Superior temporal gyrus (tissue), 1 donor: ENCODE measurements at regions not wholly inside any gene's neighbourhood (a gene's known extent, or its start where the extent isn't known, plus 50 kb on each side); places are given as distances from the start of the nearest gene placed in this dataset.

Source experiments
- DNase-seq: peaks from one replicate; pipeline ENCODE4 v3.0.0-alpha.2; 2016; ENCODE audit errors: extremely low spot score

DNA sequence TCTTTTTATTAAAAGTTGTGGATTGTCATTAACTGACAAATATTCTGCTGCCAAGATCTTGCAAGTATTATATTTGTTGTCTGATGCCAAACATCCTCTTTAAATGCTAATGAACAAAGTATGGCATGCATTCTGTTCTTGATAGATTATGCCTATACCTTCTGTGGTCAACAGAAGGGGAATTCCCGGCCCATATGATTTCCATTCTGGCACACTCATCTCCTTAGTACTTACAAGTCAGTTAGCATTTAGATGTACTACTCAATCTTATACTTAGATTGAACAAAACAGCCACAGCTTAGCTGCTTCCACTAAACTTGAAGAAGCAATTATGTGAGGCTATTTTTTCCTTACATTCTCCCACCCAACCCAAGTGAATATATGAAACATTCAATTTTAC, 246.1 kb upstream of the DACH1 start:
- no peak for DNase-seq

DNA sequence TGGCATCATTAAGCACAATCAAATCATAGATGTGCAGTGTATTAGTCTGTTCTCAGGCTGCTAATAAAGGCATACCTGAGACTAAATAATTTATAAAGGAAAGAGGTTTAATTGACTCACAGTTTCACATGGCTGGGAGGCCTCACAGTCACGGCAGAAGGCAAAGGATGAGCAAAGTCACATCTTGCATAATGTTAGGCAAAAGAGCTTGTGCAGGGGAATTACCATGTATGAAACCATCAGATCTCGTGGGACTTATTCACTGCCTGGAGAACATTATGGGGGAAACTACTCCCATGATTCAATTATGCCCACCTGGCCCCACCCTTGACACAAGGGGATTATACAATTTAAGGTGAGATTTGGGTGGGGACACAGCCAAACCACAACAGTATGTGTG, 245.2 kb upstream of the DACH1 start:
- no peak for DNase-seq

DNA sequence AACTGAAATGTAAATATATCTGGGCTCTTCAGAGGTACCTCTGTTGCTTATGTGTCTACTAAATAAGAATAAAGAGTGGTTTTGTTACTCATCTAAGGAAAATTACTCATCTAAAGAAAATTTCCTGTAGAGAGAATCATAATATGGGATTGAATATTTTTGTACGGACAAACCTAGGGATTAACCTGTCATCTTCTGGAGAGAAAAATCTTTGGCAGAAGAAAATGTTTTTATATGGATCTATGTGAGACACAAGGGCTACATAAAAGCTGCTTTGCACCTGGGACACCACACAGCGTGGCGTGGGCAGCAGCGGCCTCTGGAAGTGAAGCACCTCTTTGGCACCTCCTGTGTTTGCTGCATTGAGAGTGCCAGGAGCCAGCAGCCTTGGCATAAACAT, 242.9 kb upstream of the DACH1 start:
- DNase-seq = no peak

DNA sequence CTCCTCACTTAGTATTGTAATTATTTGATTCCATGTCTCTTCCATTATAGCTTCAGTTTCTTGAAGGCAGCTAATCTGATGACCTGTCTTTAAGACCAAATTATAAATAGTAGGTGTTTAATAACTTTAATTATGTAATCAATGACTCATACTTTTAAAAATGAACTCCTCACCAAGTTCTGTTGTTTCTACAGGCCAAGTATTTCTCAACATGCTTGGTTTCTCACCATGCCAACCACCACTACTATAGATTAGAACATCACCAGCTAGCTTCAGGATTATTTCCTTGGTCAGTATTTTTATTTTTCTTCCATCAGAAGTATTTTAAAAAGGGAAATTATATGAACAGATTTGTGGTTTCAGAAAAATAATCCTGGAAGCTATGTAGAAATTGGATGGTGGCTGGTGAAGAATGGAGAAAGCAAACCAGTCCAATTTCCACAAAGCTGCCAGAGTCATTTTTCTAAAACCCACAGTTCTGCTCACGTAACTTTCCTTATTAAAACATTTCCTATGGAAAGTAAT, 237.7 kb upstream of the DACH1 start:
- no peak for DNase-seq

DNA sequence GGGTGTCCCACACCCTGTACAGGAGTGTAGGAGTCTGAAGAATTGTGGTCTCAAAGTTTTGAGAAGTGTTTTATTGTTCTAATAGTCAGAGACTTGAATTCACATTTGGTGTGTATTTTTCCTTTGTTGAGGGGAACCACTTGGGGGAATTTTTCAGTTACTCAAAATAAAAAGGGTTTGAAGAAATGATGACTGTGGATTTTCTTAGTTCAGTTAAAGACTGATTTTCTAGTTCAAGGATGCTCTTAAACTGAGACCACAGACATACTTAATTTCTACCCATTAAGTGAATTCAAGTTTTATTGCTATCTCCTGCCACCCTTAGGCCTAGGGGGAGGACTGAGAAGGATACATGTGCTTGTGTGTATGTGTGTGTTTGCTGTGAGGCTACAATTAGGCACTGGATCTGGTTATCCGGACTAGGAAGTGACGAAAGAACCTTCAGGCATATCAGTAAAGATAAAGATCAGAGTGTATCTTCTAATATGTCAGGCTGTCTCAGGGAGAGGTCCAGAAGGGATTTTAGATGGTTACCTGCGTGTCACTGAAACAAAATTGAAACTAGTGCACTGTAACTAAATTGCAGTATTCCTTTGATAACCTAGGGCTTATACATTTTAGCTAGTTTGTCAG, 234.9 kb upstream of the DACH1 start:
- DNase-seq = no peak

DNA sequence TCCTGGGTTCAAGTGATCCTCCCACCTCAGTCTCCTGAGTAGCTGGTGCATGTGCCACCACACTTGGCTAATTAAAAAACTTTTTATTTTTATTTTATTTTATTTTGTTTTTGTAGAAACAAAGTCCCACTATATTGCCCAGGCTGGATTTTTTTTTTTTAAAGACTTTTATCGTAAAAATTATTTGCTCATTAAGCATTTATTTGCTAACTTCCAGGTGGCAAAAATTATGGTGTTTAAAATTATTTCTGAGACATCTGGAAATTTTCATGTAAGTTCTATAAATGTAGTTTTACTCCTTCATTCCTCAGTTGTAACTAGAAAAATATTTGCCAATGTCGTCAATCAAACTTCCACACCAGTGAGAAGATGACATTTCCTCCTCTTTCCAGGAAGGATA, 233.3 kb upstream of the DACH1 start:
- DNase-seq = no peak

DNA sequence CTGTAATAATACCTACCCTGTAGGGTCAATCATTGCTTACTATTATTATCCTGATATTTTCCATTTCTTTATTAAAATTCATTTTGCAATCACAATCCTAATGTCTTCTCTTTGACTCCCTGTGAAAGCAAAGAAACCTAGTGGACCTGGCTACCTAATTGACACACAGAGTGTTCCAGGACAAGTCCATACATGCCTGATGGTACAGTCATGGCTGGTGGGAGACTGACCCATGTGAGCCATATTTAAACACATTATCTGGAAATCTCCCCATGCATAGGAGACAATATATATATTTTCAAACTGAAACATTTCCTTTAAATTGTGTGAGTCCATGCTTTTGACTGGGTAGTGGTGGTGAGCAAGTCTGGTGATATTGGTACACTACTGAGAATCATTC, 230.6 kb upstream of the DACH1 start:
- DNase-seq = no peak

DNA sequence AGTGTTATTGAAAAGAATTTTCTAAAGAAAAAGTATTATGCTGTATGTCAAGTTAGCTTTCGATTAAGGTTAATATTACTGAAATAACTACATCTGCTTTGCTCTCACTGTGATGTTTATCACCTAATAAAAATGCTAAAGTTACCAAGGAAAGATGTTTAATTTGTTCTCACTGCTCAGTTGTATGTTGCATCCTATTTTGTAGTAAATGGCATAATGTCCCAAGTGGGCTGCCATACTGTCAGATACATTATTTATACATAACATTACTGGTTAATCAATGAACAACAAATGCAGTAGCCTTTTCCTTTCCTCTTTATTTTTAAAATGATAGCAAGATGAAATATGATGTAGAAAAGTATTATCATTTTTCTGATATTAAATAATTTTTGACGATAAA, 226.3 kb upstream of the DACH1 start:
- no peak for DNase-seq

DNA sequence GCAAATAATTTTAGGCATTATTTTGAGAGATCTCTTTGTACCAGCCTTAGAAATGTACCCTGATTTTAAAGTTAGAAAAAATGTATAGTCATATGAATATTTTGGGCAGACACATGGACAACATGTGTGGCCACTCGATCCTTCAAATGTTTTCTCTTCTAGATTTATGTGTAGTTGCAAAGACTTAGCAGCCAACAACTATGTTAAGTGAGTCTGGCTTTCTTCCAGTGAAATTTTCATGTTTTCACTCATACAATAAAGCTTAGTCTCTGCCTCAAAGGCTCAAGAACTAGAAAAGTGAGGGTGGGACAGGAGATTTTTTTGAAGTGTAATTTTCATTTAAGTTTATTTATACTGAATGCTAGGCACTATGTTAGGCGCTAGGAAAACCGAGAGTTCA, 207.7 kb upstream of the DACH1 start:
- no peak for DNase-seq

DNA sequence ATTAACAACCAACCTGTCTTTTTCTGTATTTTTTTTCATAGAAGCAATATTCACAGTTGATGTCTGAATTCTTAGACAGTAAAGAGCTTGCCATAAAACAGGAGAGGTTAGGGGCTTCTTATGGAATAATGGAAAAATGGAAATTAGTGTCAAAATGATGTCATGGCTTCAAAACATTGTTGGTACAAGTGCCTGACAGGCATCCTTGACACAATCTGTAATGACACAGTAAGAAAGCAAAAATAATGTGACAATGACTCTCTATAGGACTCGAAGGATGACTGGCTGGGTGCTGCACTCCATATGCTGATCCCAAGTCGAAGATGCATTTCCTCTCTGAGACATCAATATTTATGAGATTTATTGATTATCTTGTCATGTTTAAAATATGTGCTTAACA, 205.3 kb upstream of the DACH1 start:
- no peak for DNase-seq

DNA sequence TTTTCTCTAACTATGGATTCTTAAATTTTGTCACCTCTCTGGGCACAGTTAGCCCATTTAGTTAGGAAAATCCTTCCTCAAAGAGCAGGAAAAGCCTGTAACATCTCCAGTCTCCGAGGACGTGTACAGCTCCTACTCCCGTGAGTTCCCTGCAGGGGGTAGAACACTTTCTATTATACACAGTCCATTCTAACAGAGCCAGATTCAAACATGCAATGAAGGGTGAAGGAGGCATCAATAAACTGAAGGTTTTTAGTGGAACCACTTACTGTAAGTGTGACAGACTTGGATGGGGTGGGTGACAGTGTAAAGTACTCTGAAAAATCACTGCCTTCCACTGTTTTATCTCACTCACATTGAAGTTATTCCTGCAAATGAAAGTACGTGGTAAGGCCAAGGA, 204.7 kb upstream of the DACH1 start:
- no peak for DNase-seq

DNA sequence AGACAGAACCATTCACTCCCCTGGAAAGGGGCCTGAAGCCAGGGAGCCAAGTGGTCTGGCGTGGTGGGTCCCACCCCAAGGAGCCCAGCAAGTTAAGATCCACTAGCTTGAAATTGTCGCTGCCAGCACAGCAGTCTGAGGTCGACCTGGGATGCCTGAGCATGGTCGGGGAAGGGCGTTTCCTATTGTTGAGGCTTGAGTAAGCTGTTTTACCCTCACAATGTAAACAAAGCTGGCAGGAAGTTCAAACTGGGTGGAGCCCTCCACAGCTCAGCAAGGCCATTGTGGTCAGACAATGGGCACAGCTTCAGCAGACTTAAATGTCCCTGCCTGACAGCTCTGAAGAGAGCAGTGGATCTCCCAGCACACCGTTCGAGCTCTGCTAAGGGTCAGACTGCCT, 195.6 kb upstream of the DACH1 start:
- DNase-seq = no peak

DNA sequence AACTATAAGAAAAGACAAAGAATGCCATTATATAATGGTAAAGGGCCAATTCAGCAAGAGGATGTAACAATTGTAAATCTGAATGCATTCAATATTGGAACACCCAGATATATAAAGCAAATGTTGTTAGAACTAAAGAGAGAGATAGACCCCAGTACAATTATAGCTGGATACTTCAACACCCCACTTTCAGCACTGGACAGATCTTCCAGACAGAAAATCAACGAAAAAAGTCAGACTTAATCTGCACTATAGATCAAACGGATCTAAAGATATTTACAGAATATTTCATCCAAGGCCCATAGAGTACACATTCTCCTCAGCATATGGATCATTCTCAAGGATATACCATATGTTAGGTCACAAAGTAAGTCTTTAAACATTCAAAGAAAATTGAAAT, 194.6 kb upstream of the DACH1 start:
- no peak for DNase-seq

DNA sequence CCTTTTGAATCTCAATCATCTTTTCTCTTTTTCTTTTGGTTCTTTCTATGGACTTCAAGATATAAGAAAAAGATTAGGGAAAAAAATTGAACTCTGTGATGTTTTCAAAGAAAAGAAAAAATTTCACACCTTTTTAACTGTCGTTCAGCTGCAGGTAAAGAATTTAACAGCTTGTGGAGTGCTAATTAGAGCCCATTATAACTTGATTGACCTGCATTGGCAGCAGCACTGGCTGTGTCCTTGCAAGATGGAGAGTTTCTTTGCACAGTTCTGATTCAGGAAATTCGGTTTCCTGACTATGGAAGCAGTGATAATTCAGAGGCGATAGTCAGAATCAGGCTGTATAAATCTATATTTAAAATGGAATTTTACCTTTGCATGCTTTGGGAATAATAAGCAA, 183.2 kb upstream of the DACH1 start:
- DNase-seq = no peak

DNA sequence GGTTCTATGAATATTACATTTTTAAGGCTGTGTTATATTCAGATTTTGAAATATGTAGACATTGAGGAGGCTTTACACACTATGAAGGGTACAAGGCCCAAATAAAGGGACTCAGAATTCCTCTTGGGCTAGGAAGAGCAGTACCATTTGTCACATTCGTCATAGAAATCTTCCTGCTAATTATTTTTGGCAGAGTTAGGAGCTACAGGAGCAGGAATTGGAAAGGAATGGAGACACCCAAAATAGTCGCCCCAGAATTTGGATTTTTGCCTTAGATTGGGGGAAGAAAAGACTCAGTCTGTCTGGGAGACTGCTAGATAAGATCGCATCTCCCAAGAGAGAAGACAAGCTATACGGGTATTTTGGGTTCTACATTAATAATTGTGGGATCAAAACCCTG, 176.4 kb upstream of the DACH1 start:
- peak; percentile 57 for DNase-seq

DNA sequence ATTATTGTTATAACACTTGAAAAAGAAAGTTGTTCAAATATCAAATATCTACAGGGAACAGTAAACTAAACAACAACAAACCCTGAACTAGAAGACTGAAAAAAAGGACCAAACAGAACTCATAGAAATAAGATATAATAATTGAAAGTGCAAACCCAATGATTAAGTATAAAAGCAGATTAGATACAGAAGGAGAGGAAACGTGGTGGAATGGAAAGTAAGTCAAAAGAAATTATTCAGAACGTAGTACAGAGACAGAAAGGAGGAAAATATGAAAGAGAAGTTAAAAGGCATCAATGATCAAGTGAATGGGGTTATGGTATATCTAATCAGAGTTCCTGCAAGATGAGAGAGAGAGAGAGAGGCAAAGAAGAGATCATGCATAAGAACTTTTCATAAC, 174.2 kb upstream of the DACH1 start:
- no peak for DNase-seq

DNA sequence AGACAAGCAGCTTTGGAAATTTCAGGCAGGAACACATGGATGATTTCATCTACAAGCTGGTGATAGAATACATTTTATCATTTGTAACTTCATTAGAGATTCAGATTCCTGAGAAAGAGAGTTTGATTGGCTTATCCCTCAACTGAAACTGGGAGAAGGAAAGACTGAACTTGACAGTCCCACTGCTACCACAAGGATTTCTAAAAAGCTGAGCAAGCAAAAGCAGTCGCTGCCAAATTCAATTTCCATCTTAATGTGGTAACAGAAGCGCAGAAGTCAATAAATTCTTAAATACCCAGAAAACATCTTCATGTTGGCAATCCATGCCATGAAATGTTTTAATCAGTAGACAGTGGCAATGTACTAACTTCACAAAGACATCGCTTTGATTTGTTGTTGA, 172.1 kb upstream of the DACH1 start:
- DNase-seq = no peak

DNA sequence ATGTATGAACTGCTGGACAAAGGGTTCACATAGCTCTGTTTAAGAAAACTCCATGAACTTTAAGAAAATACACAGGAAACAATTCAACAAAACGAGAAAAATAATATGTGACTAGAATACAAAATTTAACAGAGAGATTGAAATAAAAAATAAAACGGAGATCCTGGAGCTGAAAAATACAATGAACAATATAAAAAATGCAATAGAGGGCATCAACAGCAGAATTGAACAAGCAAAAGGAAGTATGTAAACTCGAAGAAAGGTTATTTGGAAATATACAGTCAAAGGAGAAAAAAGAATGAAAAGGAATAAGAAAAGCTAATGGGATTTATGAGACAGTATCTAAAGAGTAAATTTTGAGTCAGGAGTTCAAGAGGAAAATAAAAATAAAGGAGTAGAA, 163.0 kb upstream of the DACH1 start:
- DNase-seq = no peak

DNA sequence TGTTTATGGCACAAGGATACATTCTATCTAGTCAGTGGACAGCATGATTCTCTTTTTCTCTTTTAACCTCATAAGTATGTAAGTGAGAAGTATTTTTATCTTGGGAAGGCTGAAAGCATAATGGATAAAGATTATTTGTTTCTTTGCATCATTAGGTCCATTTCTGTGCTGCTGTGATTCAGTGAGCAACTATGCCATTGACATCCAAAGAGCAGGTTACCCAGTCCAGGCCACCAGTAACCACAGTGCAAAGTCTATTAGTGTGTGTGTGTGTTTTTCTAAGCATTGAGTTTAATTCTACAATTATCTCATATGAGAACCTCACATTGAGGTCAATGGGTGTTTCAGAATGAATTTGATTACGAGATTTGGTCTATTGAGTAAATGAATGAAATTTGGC, 158.8 kb upstream of the DACH1 start:
- DNase-seq = no peak

DNA sequence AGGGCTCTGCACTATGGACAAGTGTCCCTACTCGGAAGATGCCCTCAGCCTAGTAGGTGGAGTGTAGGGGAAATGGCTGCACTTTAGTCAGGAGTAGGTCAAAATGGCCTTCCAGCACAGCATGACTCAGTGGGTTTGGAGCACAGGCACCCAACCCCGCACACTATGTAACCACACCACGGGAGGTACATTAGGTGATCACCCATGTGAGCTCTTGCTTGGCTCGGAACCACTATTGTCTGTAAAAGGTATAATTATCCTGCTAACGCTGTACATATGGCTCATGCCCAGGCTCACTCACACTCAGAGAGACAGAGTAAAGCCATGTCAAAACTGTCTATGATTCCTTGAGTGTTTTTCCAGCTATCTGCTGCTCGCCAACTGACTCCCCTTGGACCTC, 156.9 kb upstream of the DACH1 start:
- no peak for DNase-seq

DNA sequence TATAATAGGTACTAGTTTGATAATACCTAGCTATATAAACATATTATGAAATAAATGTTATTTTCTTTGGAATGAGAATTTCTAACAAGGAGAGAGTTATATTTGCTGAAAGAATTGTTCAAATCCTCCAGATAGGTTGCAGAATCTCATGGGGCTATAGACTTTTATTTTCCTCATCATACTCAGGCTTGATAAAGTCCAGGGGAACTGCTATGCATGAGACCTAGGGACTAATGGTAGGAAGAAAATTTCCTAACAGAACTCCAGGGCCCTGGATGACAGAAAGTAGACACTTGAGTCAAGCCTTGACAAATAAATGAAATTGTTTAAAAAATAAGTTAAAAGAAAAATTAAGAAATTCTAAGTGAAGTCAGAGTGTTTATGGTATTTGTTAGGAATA, 138.5 kb upstream of the DACH1 start:
- DNase-seq = no peak

DNA sequence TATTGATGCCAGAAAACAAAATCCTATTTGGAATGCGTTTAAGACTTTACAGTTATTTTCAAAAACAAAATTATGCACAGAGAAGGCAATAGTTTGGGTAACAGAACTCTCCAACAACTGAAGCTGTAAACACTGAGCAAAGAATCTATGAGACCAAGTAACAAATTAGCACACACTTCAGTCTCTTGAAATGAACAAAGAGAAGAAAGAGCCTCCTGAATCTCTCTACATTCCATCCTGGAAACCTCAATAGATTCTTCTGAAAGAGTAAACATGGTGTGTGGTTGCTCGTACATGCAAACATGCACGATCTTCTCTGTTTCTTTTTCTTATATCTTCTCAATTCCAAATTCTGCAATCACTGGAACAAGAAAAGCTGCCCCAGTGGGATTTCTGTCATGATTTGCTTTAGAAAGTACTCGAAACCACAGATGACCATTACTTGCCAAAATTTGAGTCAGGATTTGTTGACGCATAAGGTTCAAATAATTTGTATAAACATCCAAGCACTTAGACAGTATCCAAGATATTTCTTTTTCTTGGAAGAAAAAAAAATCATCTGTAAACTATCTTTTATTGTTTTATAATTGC, 137.9 kb upstream of the DACH1 start:
- DNase-seq = no peak

DNA sequence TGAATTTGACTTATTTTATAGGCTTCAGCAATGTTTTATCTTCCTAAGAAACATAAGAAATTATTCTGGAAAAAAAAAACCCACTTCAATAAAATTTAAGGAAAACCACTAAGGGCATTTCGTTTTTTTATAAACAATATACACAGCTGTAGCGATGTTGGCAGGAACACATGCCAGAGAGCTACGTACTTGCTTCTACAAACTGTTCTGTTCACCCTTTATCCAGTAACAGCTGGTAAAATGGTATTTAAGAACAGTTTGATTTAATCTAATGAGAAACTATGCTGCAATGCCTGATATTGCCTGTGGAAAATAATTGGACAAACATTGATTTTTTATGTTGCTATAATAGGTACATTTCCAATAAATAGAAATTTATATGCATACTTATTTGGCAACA, 137.2 kb upstream of the DACH1 start:
- no peak for DNase-seq

DNA sequence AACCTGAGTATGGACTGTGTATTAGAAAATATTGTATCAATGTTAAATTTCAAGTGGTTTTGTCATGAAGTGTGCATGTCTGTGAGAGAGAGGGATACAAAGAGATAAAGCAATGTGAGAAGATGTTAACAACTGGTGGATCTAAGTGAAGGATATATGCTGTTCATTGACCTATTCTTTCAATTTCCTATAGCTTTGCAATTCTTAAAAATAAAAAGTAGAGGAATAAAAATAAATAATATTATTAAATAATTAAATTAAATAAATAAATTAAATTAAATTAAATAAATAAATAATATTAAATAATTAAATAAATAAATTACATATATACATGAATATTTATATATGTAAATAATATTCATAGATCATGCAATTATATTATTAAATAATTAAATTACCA, 131.2 kb upstream of the DACH1 start:
- no peak for DNase-seq
